ENCODE measurements at regions not wholly inside any gene's neighbourhood (a gene's known extent, or its start where the extent isn't known, plus 50 kb on each side); places are given as distances from the start of the nearest gene placed in this dataset.

GRCh38 chr6:56345376-56345995 lies 98.1 kb upstream of the COL21A1 start (continued):
- TF ChIP-seq CHD7 (IDR thresholded peaks at IDR 0.05; ENCODE audit: insufficient replicate concordance, low read length) (no peak), CBX5 (IDR thresholded peaks at IDR 0.05; ENCODE audit: low read depth, low read length) (no peak), EGR1 (IDR thresholded peaks at IDR 0.05; ENCODE audit: borderline replicate concordance, low read depth, low read length) (no peak), YY1 (IDR thresholded peaks at IDR 0.05; ENCODE audit: low read depth, low read length) (no peak), RNF2 (IDR thresholded peaks at IDR 0.05; ENCODE audit: borderline replicate concordance, low read depth, low read length, missing control alignments, poor library complexity, severe bottlenecking) (no peak), CREB1 (IDR thresholded peaks at IDR 0.05) (no peak), SP2 (IDR thresholded peaks at IDR 0.05; ENCODE audit: low read length) (no peak), KDM5A (IDR thresholded peaks at IDR 0.05; ENCODE audit: low read length) (no peak), SIN3A (conservative IDR thresholded peaks at IDR 0.05 in 1 of 2, IDR thresholded peaks at IDR 0.05 in 1 of 2; ENCODE audit: low read depth in 1 of 2, low read length in 2 of 2) (no peak), MAFK (IDR thresholded peaks at IDR 0.05; ENCODE audit: low read depth, low read length) (no peak), TBP (IDR thresholded peaks at IDR 0.05; ENCODE audit: low read depth, low read length) (no peak), KDM4A (IDR thresholded peaks at IDR 0.05; ENCODE audit: low read depth, low read length, severe bottlenecking) (no peak)
